Smooth muscle cell (in vitro differentiated cells): ENCODE measurements at regions not wholly inside any gene's neighbourhood (a gene's known extent, or its start where the extent isn't known, plus 50 kb on each side); places are given as distances from the start of the nearest gene placed in this dataset.

Experiments
- DNase-seq: peaks from one replicate; lab custom pipeline; 2025; ENCODE audit not compliant: unreplicated experiment; lab: John Stamatoyannopoulos, UW
- H2AFZ ChIP-seq: fragments of 200-600 bp; sonication (generic); 2 replicates; pipeline ENCODE4 v1.6.0; 2016; ENCODE audit warnings: antibody characterized with exemption, low read depth, mild to moderate bottlenecking
- H3F3A ChIP-seq: fragments of 200-600 bp; sonication (generic); 2 replicates; pipeline ENCODE4 v1.6.0; 2017; ENCODE audit warnings: antibody characterized with exemption, low read depth
- H3K27ac ChIP-seq: fragments of 200-600 bp; sonication (generic); 2 replicates; pipeline ENCODE4 v1.5.1; 2016; ENCODE audit warnings: low read depth, mild to moderate bottlenecking
- H3K27me3 ChIP-seq: fragments of 200-600 bp; sonication (generic); 2 replicates; pipeline ENCODE4 v1.6.1; 2016; ENCODE audit warnings: low read depth, mild to moderate bottlenecking
- H3K36me3 ChIP-seq: fragments of 200-600 bp; sonication (generic); 2 replicates; pipeline ENCODE4 v1.5.1; 2016; ENCODE audit warnings: low read depth
- H3K4me1 ChIP-seq: fragments of 200-600 bp; sonication (generic); 2 replicates; pipeline ENCODE4 v1.5.1; 2016; ENCODE audit warnings: low read depth
- H3K4me2 ChIP-seq: fragments of 200-600 bp; sonication (generic); 2 replicates; pipeline ENCODE4 v1.6.0; 2016; ENCODE audit warnings: mild to moderate bottlenecking
- H3K4me3 ChIP-seq: fragments of 200-600 bp; sonication (generic); 2 replicates; pipeline ENCODE4 v1.5.1; 2016; ENCODE audit warnings: mild to moderate bottlenecking
- H3K79me2 ChIP-seq: fragments of 200-600 bp; sonication (generic); 2 replicates; pipeline ENCODE4 v1.6.0; 2016; ENCODE audit warnings: low read depth, mild to moderate bottlenecking
- H3K9ac ChIP-seq: fragments of 200-600 bp; sonication (generic); 2 replicates; pipeline ENCODE4 v1.6.0; 2016; ENCODE audit warnings: low read depth
- H3K9me3 ChIP-seq: fragments of 200-600 bp; sonication (generic); replicated peaks from 2 replicates; pipeline ENCODE4 v1.5.1; 2016; ENCODE audit warnings: low read depth
- H4K20me1 ChIP-seq: fragments of 200-600 bp; sonication (generic); 2 replicates; pipeline ENCODE4 v1.6.0; 2016; ENCODE audit warnings: low read depth
- WGBS: methylation state at CpG from one replicate; pipeline ENCODE4 v1.1.7; 2016; ENCODE audit warnings: low lambda C conversion rate; 5-methylcytosine and 5-hydroxymethylcytosine counted together
- TF ChIP-seq, protein P1 (sequence below): fragments of 200-600 bp; sonication (generic); IDR thresholded peaks from 2 replicates; pipeline ENCODE4 v1.5.1; 2017; ENCODE audit warnings: borderline replicate concordance, mild to moderate bottlenecking, antibody characterized with exemption; ENCODE audit not compliant: insufficient read depth, poor library complexity, severe bottlenecking

- no peak for DNase-seq
- 98% methylated on average over 4 of the region's 4 CpGs for WGBS
- H3K4me3 ChIP-seq = no peak overlapping the region
- no peaks in the 10 kb centered on the region for H3K36me3 ChIP-seq
- no peaks in the 10 kb centered on the region for H4K20me1 ChIP-seq
- H2AFZ ChIP-seq = no peak overlapping the region
- H3K4me1 ChIP-seq = no peaks in the 10 kb centered on the region
- H3K79me2 ChIP-seq = no peaks in the 10 kb centered on the region
- H3F3A ChIP-seq = no peaks in the 10 kb centered on the region
- no peak overlapping the region for H3K9ac ChIP-seq
- H3K27me3 ChIP-seq = no peaks in the 10 kb centered on the region
- H3K4me2 ChIP-seq = no peak overlapping the region
- no peaks in the 10 kb centered on the region for H3K9me3 ChIP-seq
- H3K27ac ChIP-seq = no peak overlapping the region
- TF ChIP-seq, protein P1, sequence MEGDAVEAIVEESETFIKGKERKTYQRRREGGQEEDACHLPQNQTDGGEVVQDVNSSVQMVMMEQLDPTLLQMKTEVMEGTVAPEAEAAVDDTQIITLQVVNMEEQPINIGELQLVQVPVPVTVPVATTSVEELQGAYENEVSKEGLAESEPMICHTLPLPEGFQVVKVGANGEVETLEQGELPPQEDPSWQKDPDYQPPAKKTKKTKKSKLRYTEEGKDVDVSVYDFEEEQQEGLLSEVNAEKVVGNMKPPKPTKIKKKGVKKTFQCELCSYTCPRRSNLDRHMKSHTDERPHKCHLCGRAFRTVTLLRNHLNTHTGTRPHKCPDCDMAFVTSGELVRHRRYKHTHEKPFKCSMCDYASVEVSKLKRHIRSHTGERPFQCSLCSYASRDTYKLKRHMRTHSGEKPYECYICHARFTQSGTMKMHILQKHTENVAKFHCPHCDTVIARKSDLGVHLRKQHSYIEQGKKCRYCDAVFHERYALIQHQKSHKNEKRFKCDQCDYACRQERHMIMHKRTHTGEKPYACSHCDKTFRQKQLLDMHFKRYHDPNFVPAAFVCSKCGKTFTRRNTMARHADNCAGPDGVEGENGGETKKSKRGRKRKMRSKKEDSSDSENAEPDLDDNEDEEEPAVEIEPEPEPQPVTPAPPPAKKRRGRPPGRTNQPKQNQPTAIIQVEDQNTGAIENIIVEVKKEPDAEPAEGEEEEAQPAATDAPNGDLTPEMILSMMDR = no peak
Measured at GRCh38 chr4:180946188-180946587, 1297.0 kb upstream of the TENM3 start.

DNA sequence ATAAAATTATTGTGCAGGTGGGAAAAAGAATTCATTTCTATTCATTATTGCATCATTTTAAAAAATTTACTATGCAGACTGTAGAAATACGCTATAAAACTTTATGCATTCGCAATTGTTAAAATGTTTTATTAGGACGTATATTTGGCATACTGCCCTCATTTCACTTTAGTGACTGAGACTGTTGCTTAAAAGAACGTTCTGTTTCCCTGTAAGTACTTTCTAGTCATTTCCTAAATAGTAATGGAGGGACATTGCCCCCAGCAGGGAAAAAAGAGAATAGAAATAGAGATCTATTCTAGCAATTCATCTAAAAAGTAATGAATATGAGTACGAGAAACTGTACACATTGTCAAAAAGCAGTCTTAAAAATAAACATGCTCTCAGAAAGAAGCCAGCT is 1295.8 kb upstream of the TENM3 start:
- DNase-seq = no peak
- Histone ChIP-seq H3K9me3 (no peaks in the 10 kb centered on the region), H3F3A (no peaks in the 10 kb centered on the region), H3K4me2 (no peak overlapping the region), H3K4me1 (no peaks in the 10 kb centered on the region), H3K27me3 (no peaks in the 10 kb centered on the region), H3K4me3 (no peak overlapping the region), H2AFZ (no peak overlapping the region), H3K9ac (no peak overlapping the region), H3K79me2 (no peaks in the 10 kb centered on the region), H3K36me3 (no peaks in the 10 kb centered on the region), H3K27ac (no peak overlapping the region), H4K20me1 (no peaks in the 10 kb centered on the region)
- WGBS = 68% methylated on average over 5 of the region's 5 CpGs
- TF ChIP-seq, protein P1 = peak; percentile 21

GRCh38 chr4:180949424-180950213 is 1293.6 kb upstream of the TENM3 start:
- no peaks in the 10 kb centered on the region for H3K9me3 ChIP-seq
- no peak overlapping the region for H3K27ac ChIP-seq
- no peaks in the 10 kb centered on the region for H3K79me2 ChIP-seq
- no peak overlapping the region for H3K4me2 ChIP-seq
- TF ChIP-seq, protein P1 = no peak
- H3K4me1 ChIP-seq = no peaks in the 10 kb centered on the region
- no peaks in the 10 kb centered on the region for H3F3A ChIP-seq
- WGBS = 86% methylated on average over 7 of the region's 7 CpGs
- no peaks in the 10 kb centered on the region for H4K20me1 ChIP-seq
- H3K36me3 ChIP-seq = no peaks in the 10 kb centered on the region
- H3K27me3 ChIP-seq = no peaks in the 10 kb centered on the region
- H2AFZ ChIP-seq = no peak overlapping the region
- no peak overlapping the region for H3K4me3 ChIP-seq
- DNase-seq = no peak
- H3K9ac ChIP-seq = no peak overlapping the region

DNA sequence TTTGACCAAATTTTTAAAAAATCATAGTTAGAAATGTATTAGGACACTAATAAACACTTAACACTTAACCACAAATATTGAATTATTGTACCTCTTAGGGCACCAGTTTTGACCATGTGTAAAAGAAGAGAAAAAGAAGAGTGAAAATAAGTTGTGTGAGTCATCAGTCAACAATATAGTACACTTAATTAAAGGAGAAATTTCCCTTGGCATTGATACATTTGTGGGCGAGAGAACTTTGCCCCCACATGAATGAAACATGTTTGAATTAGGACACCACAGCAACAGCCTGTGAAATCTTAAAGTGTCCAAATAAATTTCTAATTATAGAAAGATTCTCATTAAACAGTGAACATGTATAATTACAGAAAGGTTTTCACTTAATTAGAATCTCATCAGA is 1292.8 kb upstream of the TENM3 start:
- H3K36me3 ChIP-seq = no peaks in the 10 kb centered on the region
- H3F3A ChIP-seq = no peaks in the 10 kb centered on the region
- WGBS = 95% methylated on average over 1 of the region's 1 CpG
- TF ChIP-seq, protein P1 = no peak
- H3K4me1 ChIP-seq = no peaks in the 10 kb centered on the region
- no peaks in the 10 kb centered on the region for H3K9me3 ChIP-seq
- no peak overlapping the region for H3K4me2 ChIP-seq
- no peaks in the 10 kb centered on the region for H3K79me2 ChIP-seq
- H2AFZ ChIP-seq = no peak overlapping the region
- H4K20me1 ChIP-seq = no peaks in the 10 kb centered on the region
- no peaks in the 10 kb centered on the region for H3K27me3 ChIP-seq
- H3K4me3 ChIP-seq = no peak overlapping the region
- no peak overlapping the region for H3K9ac ChIP-seq
- no peak overlapping the region for H3K27ac ChIP-seq
- no peak for DNase-seq
